ENCODE measurements at regions not wholly inside any gene's neighbourhood (a gene's known extent, or its start where the extent isn't known, plus 50 kb on each side); places are given as distances from the start of the nearest gene placed in this dataset.
"Not testable (repeated sequence)": the region's sequence is repeated elsewhere in the genome, so short reads cannot be mapped to it uniquely, and the experiment has no call there.

GRCh38 chr7:69052-69451, 123.3 kb upstream of the FAM20C start:
- TF ChIP-seq CTCF (IDR thresholded peaks at IDR 0.05; ENCODE audit: poor library complexity, severe bottlenecking); MXI1 (conservative IDR thresholded peaks at IDR 0.05; ENCODE audit: poor library complexity, severe bottlenecking); EZH2 (IDR thresholded peaks at IDR 0.05; ENCODE audit: borderline replicate concordance, insufficient read depth, low read length, poor library complexity, severe bottlenecking); REST (IDR thresholded peaks at IDR 0.05; ENCODE audit: borderline replicate concordance); SMC3 (conservative IDR thresholded peaks at IDR 0.05; ENCODE audit: poor library complexity); POLR2AphosphoS5 (IDR thresholded peaks at IDR 0.05): not testable (repeated sequence)

All from neural cell (in vitro differentiated cells).